NCI-H345 (cell line): ENCODE measurements at regions not wholly inside any gene's neighbourhood (a gene's known extent, or its start where the extent isn't known, plus 50 kb on each side); places are given as distances from the start of the nearest gene placed in this dataset.
"Not testable (repeated sequence)": the region's sequence is repeated elsewhere in the genome, so short reads cannot be mapped to it uniquely, and the experiment has no call there.

Experiments
- DNase-seq: peaks from one replicate; lab custom pipeline; 2025; lab: John Stamatoyannopoulos, UW

DNA sequence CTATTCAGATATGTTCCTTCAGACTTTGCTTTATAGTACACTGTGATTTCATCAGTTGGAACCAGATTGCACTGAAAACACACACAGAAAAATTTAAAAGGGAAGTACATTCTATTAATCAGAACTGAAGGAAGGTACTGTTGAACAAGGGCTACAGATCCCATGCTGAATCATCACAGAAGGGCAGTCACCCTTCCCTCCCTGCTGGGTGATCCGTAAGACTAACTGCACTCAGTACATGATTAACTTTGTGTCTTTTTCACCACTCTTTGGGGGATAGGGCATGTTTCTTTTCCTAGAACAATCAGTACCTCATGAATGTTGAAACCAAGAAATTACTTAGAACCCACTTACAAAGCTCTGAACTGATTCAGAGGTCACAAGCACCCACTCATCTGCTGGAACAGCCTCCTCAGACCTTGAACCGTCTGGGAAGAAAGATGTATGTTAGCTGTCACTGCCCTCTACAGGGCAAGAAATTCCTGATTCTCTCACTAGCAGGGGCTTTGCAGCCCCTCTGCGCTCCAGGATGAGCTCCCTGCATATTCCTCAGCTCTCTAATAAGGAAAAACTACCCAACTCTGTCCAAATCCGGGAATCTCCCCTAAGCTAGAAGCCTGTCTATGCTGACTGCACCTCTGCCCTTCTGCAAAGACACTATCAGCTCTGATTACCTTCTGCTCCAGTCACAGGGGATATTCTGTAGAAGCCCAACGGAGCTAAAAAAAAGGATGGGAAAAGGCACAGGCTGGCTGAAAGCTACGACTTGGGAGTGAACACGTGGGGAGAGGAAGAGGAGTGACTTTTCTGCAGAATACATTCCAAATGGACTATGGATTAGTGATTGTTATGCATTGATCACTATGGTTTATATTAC is 51.0 kb downstream of the IARS1 start:
- no peak for DNase-seq

DNA sequence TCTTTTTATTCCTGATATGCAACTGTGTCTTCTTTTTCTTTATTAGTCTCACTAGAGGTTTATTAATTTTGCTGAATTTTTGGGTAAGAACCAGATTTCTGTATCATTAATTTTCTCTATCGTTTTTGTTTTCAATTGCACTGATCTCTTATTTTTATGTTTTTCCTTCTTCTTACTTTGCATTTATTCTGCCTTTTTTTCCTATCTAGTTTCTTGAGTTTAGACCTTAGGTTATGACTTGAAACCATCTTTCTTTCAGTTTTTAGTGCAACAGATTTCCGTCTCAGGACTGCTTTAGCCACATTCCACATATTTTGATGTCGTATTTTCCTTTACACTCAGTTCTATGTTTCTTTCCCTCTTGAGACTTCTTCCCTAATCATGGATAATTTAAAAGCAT is 56.6 kb downstream of the IARS1 start:
- DNase-seq: no peak

DNA sequence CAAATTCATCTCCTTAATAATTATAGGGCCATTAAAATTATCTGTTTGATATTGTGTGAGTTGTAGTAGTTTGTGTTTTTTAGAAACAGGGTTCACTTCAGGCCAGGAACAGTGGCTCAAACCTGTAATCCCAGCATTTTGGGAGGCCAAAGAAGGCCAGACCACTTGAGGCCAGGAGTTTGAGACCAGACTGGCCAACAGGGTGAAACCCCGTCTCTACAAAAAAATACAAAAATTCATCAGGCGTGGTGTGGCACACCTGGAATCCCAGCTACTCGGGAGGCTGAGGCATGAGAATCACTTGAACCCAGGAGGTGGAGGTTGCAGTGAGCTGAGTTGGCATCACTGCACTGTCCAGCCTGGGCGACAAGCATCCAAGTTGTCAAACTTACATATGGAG is 57.0 kb downstream of the IARS1 start:
- no peak for DNase-seq

DNA sequence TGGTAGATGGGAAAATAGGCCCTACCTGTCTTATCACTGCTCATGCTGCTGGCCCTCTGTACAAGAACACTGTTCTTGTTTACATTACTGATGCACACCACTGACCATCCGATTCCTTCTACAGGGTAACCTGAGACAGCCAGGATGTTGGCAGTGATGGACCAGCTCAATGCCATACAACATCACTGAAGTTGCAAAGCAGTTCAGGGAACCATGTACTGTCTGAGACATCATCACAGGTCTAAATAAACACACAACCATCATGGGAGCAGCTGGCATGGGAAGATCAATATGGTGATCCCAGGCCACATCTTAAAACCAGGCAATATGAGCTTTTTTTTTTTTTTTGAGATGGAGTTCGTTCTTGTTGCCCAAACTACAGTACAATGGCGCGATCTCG is 59.0 kb downstream of the IARS1 start:
- DNase-seq: no peak

DNA sequence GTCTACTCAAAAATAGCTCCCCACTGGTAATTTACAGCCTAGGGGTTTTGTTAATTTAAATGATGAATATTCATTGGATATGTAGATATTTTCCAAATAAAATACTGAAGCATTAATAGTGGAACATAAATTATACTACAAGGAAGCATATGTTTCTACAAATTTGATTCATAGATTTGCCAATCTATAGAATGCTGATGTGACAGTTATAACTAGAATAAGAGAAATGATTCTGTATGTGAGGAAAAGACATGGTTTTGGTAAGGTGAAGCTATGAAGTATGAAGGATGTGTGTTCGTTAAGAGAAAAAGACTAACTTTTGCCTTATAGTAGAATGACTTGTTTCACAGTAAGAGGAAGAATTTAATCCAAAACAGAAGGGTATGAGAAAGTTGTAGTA is 61.3 kb downstream of the IARS1 start:
- no peak for DNase-seq

DNA sequence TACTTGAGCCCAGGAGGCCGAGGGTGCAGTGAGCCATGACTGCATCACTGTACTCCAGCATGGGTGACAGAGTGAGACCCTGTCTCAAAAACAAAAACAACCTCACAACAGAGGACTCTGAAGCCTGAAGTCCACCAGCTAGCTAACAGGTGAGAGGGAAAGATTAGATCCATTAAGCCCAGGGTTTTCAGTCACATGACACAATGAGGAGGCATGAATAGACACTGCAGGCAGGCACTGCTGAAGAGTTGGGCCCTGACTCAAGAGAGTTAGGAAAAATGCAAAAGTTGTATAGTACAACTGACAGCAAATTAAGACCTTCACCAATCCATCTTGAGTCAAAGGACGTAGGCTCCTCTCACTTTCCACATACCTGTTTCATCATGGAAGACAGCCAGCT is 64.9 kb downstream of the IARS1 start:
- DNase-seq: no peak

DNA sequence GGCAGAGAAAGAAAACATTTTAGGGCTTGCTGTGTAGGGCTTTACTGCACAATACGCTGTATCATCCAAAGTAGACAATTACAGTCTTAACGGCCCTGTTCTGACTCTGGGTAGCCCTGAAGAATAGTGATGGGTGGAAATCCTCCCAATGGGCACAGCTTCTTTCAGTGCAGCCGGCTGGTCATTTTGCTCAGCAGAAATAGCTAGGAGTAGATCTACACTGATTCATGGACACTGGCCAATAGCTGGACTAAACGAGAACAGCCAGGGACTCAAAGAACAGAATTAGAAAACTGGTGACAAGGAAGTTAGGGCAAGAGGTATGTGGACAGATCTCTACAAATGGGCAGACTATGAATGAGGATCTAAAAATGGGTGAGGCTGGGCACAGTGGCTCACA is 69.3 kb downstream of the IARS1 start:
- DNase-seq: no peak

DNA sequence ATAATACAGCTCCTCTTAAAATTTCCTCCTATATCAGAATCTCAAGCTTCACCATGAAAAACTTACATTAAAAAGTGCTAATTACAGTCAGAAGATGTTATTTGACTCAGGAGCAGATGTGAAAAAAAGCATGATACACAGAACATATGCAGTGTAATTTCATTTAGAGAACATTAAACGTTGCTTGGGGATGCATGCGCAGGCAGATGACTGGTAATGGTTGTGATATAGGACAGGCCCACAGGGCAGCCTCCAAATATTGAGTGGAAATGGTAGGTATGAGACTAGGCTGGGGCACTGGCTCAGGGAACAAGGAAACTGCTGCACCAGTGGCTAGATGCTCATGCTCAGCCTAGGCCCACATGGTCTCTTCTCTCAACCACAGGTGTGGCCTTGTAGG is 69.7 kb downstream of the IARS1 start:
- no peak for DNase-seq

DNA sequence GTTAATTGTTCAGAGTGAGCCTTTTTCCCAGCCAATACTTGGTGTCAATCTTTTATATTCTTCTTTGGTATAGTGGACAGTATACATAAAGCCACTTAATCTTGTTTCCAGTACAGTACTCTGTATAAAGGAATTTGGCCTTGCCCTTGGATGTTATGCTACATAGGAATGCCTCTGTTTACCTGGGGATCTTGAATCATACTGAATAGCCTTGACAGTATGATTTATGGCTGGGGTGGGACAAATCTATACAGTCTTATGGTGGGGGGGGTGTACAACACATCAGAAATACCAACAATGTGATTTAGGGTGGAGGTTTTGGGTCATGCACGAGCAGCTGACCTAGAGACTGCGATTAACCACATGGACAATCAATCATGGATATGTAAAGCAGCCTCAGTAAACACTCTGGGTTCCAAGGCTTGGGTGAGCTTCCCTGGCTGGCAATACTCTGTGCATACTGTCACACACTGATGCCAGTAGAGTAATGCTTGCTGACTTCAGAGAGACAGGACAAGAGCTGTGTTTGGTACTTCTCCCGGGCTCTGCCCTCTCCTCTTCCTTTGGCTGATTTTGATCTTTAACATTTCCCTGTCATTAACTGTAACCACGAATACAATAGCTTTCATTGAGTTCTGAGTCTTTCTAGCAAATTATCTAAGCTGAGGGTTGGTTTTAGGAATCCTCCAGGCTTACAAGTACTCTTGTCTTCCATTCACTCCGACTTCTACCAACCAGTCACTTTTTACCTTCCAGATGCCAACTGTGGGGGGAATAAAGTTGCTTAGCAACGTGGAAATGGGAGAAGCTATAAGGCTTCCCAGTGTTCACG is 84.6 kb downstream of the IARS1 start:
- DNase-seq: no peak

DNA sequence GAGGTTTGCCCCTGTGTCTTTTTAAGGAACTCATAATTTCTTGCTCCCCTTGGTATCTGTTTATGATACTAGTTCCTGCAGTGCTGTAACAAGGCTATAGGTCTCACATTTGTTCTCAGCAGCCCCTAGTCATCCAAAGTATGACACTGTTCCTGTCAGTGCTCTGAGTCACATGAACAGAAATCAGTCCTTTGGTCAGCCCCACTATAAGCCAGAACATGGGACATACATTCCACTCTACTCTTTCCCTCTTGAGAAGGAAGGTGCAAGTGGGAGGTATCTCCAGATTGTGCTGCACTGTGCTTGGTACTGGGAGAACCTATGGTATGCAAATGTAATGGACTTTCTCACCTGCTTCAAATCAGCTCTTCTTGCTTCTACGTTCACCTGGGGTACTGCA is 87.0 kb downstream of the IARS1 start:
- no peak for DNase-seq

DNA sequence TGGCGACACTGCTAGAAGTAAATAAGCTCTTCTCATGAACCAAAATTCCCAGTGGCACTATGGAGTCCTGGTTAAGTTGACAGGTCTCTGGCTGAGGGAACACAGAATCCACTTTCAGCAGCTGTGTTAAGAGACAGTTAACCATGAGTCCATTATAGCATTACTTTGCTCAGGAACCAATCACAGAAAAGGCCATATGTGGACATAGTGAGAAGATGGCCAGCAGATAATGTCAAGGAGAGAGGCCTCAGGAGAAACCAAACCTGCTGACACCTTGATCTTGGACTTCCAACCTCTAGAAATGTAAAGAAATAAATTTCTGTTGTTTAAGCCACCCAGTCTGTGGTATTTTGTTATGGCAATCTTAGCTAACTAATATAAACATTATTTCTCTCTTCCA is 88.7 kb upstream of the SPTLC1 start:
- not testable (repeated sequence) for DNase-seq

DNA sequence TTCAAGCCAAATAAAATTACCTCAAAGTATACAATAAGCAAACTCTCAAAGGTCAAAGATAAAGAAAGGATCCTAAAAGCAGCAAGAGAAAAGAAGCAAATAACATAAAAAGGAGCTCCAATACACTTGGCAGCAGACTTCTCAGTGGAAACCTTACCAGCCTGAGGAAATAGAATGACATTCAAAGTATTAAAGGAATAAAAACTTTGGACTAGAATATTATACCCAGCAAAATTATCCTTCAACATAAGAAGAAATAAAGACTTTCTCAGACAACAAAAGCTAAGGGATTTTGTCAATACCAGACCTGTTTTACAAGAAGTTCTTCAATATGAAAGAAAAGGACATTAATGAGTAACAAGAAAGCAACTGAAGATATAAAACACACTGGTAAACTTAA is 83.0 kb upstream of the SPTLC1 start:
- not testable (repeated sequence) for DNase-seq

DNA sequence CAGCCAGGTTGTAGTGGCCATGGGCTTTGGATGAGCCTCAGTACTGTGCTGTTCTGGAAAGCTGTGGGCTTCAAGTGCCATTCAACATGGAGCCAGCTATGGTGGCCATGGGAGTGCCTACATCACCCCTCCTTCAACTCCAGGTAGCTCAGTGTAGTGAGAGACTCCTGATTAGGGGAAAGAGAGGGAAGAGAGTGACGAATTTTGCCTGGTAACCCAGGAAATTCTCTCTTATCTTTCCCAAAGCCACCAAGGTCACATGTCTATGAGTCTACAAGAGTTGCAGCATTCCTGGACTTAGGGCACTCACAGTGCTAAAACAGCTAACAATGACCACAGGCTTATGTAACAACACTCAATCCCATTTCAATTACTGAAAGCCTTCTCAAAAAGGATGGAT is 81.7 kb upstream of the SPTLC1 start:
- no peak for DNase-seq

DNA sequence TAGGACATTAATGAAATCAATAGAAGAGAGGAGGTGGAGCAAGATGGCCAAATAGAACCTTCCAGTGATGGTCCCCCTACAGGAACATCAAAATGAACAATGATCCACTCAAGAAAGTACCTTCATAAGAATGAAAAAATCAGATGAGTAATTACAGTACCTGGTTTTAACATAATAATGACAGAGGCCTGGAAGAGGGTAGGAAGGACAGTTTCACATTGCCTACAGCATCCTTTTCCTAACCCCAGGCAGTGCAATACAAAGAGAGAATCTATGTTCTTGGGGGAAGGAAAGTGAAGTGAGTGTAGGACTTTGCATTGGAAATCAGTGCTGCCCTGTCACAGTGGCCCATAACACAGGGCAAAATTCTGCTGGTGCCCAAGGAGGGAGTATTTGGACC is 81.2 kb upstream of the SPTLC1 start:
- no peak for DNase-seq

DNA sequence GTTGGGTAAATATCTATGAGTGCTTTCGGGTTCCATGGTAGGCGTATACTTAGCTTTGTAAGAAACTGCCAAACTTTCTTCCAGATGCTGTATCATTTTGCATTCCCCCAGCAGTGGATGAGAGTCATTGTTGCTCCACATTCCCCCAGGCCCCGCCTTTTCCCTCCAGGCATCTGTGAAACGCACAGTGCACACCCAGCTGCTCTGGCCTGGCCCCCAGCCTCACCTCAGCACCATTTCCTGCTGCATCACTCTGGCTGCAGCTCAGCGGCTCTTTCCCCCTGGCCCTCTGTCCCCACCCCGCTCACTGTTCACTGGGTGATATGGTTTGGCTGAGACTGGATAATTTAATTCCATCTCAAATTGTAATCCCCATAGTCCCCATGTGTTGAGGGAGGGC is 76.6 kb upstream of the SPTLC1 start:
- DNase-seq: no peak

DNA sequence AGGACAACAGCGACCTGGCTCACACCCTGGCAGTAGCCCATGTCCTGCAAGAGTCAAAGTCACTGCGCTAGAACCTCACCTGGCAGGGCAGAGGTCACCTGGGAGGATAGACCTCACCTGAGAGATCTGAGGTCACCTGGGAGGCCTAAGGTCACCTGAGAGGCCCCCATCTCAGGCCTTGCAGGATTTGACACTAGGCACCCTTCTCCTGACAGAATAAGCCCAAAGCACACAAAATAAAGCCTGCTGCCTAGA is 75.2 kb upstream of the SPTLC1 start:
- no peak for DNase-seq

DNA sequence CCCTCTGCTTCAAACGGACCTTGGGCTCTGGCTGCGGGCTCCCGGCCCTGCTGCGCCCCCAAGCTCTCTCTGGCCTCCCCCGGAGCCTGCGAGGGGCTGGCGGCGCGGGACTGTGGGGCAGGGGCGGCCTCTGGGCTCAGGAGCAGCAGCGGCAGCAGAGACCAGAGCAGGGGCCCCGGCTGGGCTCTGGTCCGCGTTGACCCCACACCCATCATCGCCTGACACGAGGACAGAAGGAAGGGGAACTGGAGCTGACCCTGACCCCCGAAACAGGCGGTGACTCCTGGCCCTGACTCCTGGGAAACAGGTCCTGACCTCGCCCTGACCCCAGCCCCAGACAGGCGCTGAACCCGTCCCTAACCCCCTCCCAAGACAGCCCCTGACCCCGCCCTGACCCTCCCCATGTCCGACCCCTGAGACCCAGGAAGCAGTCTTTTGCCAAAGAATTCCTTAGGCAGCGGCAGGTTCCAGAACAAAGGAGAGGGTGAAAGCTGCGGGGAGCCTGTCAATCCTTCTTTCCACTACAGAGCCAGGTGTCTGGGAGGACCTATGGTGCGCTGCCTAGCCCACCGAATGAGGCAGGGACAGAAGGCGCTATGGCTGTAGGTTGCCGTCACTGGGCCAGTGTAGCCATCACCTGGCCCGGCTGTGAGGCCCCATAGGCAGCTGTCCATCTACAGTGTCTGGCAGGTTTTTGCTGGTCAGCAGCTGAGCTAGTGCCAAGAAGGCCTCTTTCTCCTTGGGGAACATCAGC is 74.7 kb upstream of the SPTLC1 start:
- DNase-seq: no peak

DNA sequence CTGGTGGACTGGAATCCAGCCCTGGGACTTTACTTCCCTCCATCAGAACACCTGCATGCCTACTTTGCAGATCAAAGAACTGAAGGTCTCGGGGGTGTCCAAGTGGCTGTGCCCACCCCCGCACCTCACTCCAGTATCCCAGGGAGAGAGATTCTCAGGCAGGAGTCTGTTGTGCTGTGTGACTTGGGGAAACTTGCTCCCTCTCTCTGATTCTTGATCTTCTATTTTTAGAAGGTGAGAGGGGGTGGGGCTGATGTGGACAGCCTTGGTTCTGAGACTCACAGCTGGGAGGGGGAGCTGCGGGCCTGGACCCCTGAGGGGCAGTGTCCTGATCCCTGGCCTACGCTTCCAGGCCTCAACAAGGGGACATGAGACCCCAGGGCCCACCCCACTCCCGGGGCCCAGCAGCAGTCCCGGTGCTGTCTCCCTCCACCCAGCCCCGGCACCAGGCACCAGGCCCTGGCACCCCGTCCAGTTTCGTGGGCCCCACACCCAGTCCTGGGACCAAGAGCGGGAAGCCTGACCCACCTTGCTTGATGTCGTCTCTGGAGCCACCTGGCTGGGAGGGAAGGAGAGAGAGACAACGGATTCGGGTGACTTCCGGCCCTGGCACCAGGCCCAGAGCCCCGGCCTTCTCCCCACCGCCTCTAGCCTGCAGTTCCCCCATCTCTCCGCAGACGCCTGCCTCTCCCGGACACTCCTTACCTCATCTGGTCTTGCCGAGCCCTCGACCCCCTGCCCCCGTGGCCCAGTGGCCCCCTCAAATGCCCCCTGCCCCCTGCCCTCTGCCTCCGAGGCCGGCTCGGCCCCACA is 74.0 kb upstream of the SPTLC1 start:
- DNase-seq: peak; percentile 20

DNA sequence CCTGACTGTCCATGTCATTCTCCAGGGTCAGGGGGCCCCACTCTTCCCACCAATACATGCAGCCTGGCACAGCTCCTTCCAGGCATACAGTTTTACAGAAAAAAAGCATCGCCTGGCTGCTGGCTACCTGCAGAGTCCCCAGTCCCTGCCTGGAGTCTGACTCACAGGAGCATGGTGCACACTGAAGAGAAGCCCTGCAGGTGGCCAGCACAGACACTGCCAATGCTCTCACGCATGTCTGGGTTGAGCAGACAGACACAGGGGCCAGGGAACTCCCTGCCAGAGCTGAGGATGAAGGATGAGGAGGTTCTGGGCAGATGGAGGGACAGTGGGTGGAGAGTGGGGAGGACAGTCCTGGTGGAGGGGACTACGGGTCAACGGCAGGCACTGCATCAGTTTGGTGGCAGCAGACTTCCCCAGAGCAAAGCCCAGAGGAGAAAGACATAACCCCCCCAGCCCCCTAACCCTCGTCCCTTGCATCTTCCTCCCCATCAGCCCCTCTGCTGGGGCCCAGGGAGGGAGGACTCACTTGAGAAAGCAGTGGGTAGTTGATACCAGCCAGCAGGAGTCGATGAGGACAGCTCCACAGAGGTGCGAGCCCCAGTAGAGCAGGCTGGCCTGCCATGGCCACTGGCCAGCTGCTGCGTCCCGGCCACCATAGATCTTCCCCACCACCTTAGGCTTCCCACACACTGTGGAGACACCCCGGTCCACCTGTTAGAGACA is 72.9 kb upstream of the SPTLC1 start:
- peak; percentile 58 for DNase-seq

DNA sequence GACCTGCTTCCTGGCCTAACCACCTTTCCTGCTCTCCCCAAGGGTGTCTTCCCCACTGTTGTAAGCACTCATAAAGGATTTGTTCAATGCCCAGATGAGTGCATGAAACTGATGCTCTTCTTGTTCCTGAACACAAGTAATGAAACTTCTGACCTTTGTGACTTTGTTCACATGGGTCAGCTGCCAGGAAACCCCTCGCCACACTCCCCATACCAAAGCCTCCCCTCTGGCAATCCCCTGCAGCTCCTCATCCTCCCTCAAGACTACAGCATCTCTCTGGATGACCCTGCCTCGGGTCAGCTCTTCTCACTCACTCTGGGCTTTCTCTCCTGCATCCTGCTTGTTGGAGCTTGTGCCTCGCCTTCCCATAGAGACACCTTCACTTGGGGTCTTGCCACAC is 72.2 kb upstream of the SPTLC1 start:
- no peak for DNase-seq

DNA sequence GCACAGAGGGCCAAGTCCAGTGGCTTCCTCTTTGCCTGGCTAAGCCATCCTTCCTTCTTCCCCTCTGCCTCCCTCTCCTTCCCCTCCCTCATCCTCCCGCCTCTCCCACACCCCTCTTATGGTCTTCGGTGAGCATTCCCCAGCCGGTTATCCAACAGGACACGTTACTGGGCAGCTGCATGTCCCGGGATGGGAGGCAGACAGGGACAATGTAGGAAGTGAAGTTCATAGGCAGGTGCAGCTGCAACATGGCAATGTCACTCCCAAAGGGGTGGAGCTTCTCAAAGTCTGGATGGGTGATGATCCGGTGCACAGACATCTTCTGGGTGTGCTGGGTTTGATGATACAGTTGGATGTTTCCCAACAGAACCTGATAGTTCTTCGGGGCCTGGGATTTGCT is 71.4 kb upstream of the SPTLC1 start:
- DNase-seq: no peak
